Epithelial cell of prostate (primary cell): ENCODE measurements at regions not wholly inside any gene's neighbourhood (a gene's known extent, or its start where the extent isn't known, plus 50 kb on each side); places are given as distances from the start of the nearest gene placed in this dataset.

Experiments
- DNase-seq: peaks from one replicate; pipeline ENCODE4 v3.0.0-alpha.2; 2011; ENCODE audit warnings: low read depth, low spot score
- H3K27ac ChIP-seq: fragments of 450-650 bp; 2 replicates; pipeline ENCODE4 v1.5.1; 2017; ENCODE audit warnings: mild to moderate bottlenecking

GRCh38 chr5:2282893-2283292, 400.2 kb upstream of the IRX4 start:
- no peak overlapping the region for H3K27ac ChIP-seq
- DNase-seq, result no peak

- H3K27ac ChIP-seq, result no peak overlapping the region
- DNase-seq, result no peak
Observed at GRCh38 chr5:2282034-2282690, 399.4 kb upstream of the IRX4 start.

- DNase-seq, result no peak
- no peak overlapping the region for H3K27ac ChIP-seq
Observed at GRCh38 chr5:2281446-2281845, 398.7 kb upstream of the IRX4 start.

- DNase-seq, result no peak
- H3K27ac ChIP-seq, result no peak overlapping the region
Observed at GRCh38 chr5:2280318-2280717, 397.6 kb upstream of the IRX4 start.

GRCh38 chr5:2278825-2279456, 396.2 kb upstream of the IRX4 start:
- H3K27ac ChIP-seq, result no peak overlapping the region
- no peak for DNase-seq

- no peak overlapping the region for H3K27ac ChIP-seq
Observed at GRCh38 chr5:2277886-2278285, 395.2 kb upstream of the IRX4 start.

GRCh38 chr5:2276101-2276500, 393.4 kb upstream of the IRX4 start:
- no peak overlapping the region for H3K27ac ChIP-seq
- DNase-seq, result no peak

More at GRCh38 chr5:2277886-2278285, 395.2 kb upstream of the IRX4 start:
- DNase-seq, result no peak

GRCh38 chr5:2272755-2273154, 390.0 kb upstream of the IRX4 start:
- no peak overlapping the region for H3K27ac ChIP-seq
- no peak for DNase-seq

GRCh38 chr5:2272039-2272438, 389.3 kb upstream of the IRX4 start:
- H3K27ac ChIP-seq, result no peak overlapping the region
- DNase-seq, result no peak

GRCh38 chr5:2271316-2271715, 388.6 kb upstream of the IRX4 start:
- no peak for DNase-seq
- no peak overlapping the region for H3K27ac ChIP-seq

- no peak overlapping the region for H3K27ac ChIP-seq
Observed at GRCh38 chr5:2270467-2270866, 387.7 kb upstream of the IRX4 start.

GRCh38 chr5:2269656-2270055, 386.9 kb upstream of the IRX4 start:
- no peak for DNase-seq

More at GRCh38 chr5:2270467-2270866, 387.7 kb upstream of the IRX4 start:
- DNase-seq, result no peak

GRCh38 chr5:2267991-2268390, 385.3 kb upstream of the IRX4 start:
- DNase-seq, result no peak
- H3K27ac ChIP-seq, result no peak overlapping the region

More at GRCh38 chr5:2269656-2270055, 386.9 kb upstream of the IRX4 start:
- H3K27ac ChIP-seq, result no peak overlapping the region

- no peak for DNase-seq
- H3K27ac ChIP-seq, result no peak overlapping the region
Observed at GRCh38 chr5:2266641-2267240, 384.0 kb upstream of the IRX4 start.

GRCh38 chr5:2265341-2265740, 382.6 kb upstream of the IRX4 start:
- DNase-seq, result no peak
- no peak overlapping the region for H3K27ac ChIP-seq

- no peak overlapping the region for H3K27ac ChIP-seq
- DNase-seq, result no peak
Observed at GRCh38 chr5:2263763-2264162, 381.0 kb upstream of the IRX4 start.

GRCh38 chr5:2262620-2263019, 379.9 kb upstream of the IRX4 start:
- no peak for DNase-seq
- H3K27ac ChIP-seq, result no peak overlapping the region

- H3K27ac ChIP-seq, result no peak overlapping the region
- DNase-seq, result no peak
Observed at GRCh38 chr5:2261004-2261703, 378.4 kb upstream of the IRX4 start.

- no peak for DNase-seq
- no peak overlapping the region for H3K27ac ChIP-seq
Observed at GRCh38 chr5:2260211-2261003, 377.7 kb upstream of the IRX4 start.

- no peak for DNase-seq
- H3K27ac ChIP-seq, result no peak overlapping the region
Observed at GRCh38 chr5:2259494-2260107, 376.9 kb upstream of the IRX4 start.
